Heart left ventricle (tissue), 16 donors: ENCODE measurements at regions not wholly inside any gene's neighbourhood (a gene's known extent, or its start where the extent isn't known, plus 50 kb on each side); places are given as distances from the start of the nearest gene placed in this dataset.

Source experiments
- ATAC-seq, 4 donors: fragments of 200-7000 bp; cut with Tn5 transposase; one replicate each; pipeline ENCODE4 v1.9.1; 2020 to 2022; ENCODE audit warnings: moderate library complexity in 4 of 4, mild to moderate bottlenecking in 3 of 4, moderate number of reproducible peaks in 1 of 4
- DNase-seq, 5 donors: peaks; one replicate each; pipeline ENCODE4 v3.0.0-alpha.2; 2020
- H3K27ac ChIP-seq, 12 donors: fragments of 200-600 bp; sonication (generic) in 4 of 12; one replicate each; pipeline versions ENCODE4 v1.5.0 to v1.8.0; 2016 to 2022; ENCODE audit warnings: mild to moderate bottlenecking in 2 of 12
- H3K27me3 ChIP-seq, 9 donors: fragments of 200-600 bp; sonication (generic) in 2 of 9; one replicate each; pipeline versions ENCODE4 v1.5.1 to v1.8.0; 2016 to 2022; ENCODE audit warnings: mild to moderate bottlenecking in 3 of 9
- H3K36me3 ChIP-seq, 9 donors: fragments of 200-600 bp; sonication (generic) in 2 of 9; one replicate each; pipeline versions ENCODE4 v1.5.0 to v1.8.0; 2018 to 2022; ENCODE audit warnings: mild to moderate bottlenecking in 2 of 9
- H3K4me1 ChIP-seq, 12 donors: fragments of 200-600 bp; sonication (generic) in 4 of 12; one replicate each; pipeline versions ENCODE4 v1.5.0 to v1.8.0; 2016 to 2022; ENCODE audit warnings: mild to moderate bottlenecking in 3 of 12
- H3K4me3 ChIP-seq, 12 donors: fragments of 200-600 bp; sonication (generic) in 4 of 12; one replicate each; pipeline versions ENCODE4 v1.5.0 to v1.8.0; 2017 to 2022; ENCODE audit warnings: mild to moderate bottlenecking in 9 of 12, moderate library complexity in 4 of 12
- H3K9me3 ChIP-seq, 12 donors: fragments of 200-600 bp; sonication (generic) in 4 of 12; one replicate each; pipeline versions ENCODE4 v1.5.0 to v1.8.0; 2016 to 2022; ENCODE audit warnings: mild to moderate bottlenecking in 1 of 12
- POLR2A ChIP-seq, 2 donors: fragments of 450-650 bp; IDR thresholded peaks; one replicate each; pipeline ENCODE4 v1.6.1; 2017; ENCODE audit warnings: antibody characterized with exemption in 2 of 2, mild to moderate bottlenecking in 2 of 2, moderate library complexity in 2 of 2
- WGBS, 4 donors: extraction: QIAGEN DNeasy Blood & Tissue Kit in 2 of 4; methylation state at CpG; one replicate each; pipeline versions ENCODE4 v1.1.5 to v1.1.7; 2013 to 2018; 5-methylcytosine and 5-hydroxymethylcytosine counted together
- intact Hi-C, 10 donors: fragments of 100-400 bp; cut with DNase I; formaldehyde crosslinking; loops; one replicate each; pipeline versions ENCODE4 v1.11.1 to v1.14.2; 2022
- TF ChIP-seq, protein P1 (sequence below), 12 donors: fragments of 200-600 bp; sonication (generic) in 4 of 12; IDR thresholded peaks; one replicate each; pipeline versions ENCODE4 v1.5.0 to v1.8.0; 2018 to 2022; ENCODE audit warnings: antibody characterized with exemption in 12 of 12, mild to moderate bottlenecking in 5 of 12
- donor health status: ischemic (EF 13 %, LVEDD 7.1; RV severe dilation, severe dysfunction).
- donor health status: healthy with polysubstance abuse.
- donor health status: DM: no; HTN: yes; CAD: no.
- donor health status: DM: no; HTN: no; CAD: no.
- donor health status: ischemic (EF 25% LVEDD 6.9; RV normal size, moderate dysfunction).
- donor health status: ischemic (EF 25% LVEDD 5.7; RV mildly dilated, moderate dysfunction).
- donor health status: healthy.
- donor health status: DM: yes; HTN: yes; CAD: no.
- donor health status: ischemic (EF 35%, LVEDD 5.7; RV mildly dilated, moderate dysfunction).
- donor health status: nonischemic (EF 11% LVEDD 7.7; RV severe dilation, severe dysfunction).
- donor health status: DM: yes; HTN: yes; CAD: no.
- donor health status: PGD.
- donor health status: ischemic (EF 29% LVEDD 5.4; RV normal size, mild dysfunction).
- donor health status: nonischemic (EF 23%, LVEDD 6.1; RV moderate dilation, normal function).

DNA sequence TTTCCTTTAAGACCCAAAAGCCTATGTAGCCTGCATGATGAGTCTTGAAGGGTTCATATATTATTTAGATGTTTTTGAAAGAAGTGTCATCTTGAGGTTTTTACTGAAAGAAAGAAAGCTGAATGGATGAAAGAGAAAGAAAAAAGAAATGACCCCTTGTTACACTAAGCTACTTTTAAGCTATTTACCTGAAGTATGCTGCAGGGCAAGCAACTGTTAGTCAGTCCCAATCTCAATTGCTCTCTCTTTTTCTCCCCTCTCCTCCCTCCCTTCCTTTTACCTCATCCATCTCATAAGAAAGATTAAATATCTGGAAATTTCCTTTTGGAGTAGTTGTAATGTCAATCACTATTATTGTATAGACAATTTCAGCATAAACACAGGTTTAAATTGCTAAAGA lies 512.4 kb downstream of the TMTC2 start:
- TF ChIP-seq, protein P1, sequence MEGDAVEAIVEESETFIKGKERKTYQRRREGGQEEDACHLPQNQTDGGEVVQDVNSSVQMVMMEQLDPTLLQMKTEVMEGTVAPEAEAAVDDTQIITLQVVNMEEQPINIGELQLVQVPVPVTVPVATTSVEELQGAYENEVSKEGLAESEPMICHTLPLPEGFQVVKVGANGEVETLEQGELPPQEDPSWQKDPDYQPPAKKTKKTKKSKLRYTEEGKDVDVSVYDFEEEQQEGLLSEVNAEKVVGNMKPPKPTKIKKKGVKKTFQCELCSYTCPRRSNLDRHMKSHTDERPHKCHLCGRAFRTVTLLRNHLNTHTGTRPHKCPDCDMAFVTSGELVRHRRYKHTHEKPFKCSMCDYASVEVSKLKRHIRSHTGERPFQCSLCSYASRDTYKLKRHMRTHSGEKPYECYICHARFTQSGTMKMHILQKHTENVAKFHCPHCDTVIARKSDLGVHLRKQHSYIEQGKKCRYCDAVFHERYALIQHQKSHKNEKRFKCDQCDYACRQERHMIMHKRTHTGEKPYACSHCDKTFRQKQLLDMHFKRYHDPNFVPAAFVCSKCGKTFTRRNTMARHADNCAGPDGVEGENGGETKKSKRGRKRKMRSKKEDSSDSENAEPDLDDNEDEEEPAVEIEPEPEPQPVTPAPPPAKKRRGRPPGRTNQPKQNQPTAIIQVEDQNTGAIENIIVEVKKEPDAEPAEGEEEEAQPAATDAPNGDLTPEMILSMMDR (IDR thresholded peaks at IDR 0.05): no peak
- no peak for TF ChIP-seq POLR2A (IDR thresholded peaks at IDR 0.05)

GRCh38 chr12:83198291-83199015 lies 511.7 kb downstream of the TMTC2 start:
- Histone ChIP-seq H3K27me3 (no peaks in the 10 kb centered on the region), H3K36me3 (no peaks in the 10 kb centered on the region), H3K4me3 (no peak overlapping the region), H3K9me3 (no peaks in the 10 kb centered on the region), H3K27ac (no peak overlapping the region), H3K4me1 (no peaks in the 10 kb centered on the region)
- DNase-seq (no peak), ATAC-seq (no peak)
- intact Hi-C loops: no loop called here
- WGBS, 4 donors: 35 to 58% (median 43%) methylated on average over 3 of the region's 3 CpGs
- TF ChIP-seq, protein P1 (IDR thresholded peaks at IDR 0.05): no peak
- TF ChIP-seq POLR2A (IDR thresholded peaks at IDR 0.05): no peak

More for the DNA sequence above, 512.4 kb downstream of the TMTC2 start:
- DNase-seq (no peak), ATAC-seq (no peak)
- intact Hi-C loops: no loop called here
- Histone ChIP-seq H3K27ac (no peak overlapping the region), H3K9me3 (no peaks in the 10 kb centered on the region), H3K4me3 (no peak overlapping the region), H3K4me1 (no peaks in the 10 kb centered on the region), H3K36me3 (no peaks in the 10 kb centered on the region), H3K27me3 (no peaks in the 10 kb centered on the region)

DNA sequence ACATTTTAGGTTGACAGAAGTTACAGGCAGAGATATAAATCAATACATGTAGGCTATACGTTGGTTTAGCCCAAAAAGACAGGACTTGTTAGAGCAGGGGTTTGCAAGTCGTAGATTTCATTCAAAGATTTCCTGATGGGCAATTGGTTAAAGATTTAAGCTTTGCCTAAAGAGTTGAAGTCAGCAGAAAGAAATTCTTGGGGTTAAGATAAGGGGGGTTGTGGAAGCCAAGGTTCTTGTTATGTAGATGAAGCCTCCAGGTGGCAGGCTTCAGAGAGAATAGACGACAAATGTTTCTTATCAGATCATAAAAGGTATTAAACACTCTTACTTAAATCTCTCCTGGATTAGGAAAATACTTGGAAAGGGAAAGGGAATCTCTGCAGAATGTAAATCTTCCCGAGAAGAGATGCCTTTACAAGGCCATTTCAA lies 510.8 kb downstream of the TMTC2 start:
- H3K27me3 ChIP-seq: no peaks in the 10 kb centered on the region
- no peak for ATAC-seq
- TF ChIP-seq, protein P1 (IDR thresholded peaks at IDR 0.05): no peak
- TF ChIP-seq POLR2A (IDR thresholded peaks at IDR 0.05): no peak

DNA sequence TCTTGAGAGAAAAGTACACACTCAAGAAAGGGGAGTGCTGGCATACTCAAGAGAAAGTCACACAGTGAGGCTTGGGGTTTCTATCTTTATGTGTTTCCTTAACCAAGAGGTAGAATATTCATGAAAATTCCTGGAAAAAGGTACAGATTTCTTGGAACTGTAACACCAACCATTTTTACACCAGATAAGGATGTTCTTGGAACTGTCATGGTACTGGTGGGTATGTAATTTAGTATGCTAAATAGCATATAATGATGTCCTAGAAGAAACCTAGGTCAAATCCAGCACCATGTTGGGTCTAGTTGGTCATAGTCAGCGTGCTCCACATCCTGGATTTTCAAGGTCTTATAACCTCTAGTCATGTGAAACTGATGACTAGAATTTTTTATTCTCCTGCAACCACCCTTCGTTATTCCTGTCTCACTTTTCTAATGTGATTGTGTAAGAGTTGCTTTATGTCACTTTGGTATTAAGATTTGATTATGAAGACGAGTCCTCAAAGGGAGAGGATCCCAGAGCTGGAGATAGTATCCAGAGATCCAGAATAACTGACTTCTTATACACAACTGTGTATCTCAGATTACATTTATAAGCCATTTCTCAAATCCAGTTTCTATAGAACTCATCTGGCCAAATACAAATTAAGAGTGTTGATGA lies 510.1 kb downstream of the TMTC2 start:
- Histone ChIP-seq H3K27me3 (no peaks in the 10 kb centered on the region), H3K4me3 (no peak overlapping the region), H3K36me3 (no peaks in the 10 kb centered on the region), H3K4me1 (no peaks in the 10 kb centered on the region), H3K27ac (no peak overlapping the region), H3K9me3 (peaks cover 0 to 10% (median 0%) of the 10 kb centered on the region in 12 donors)
- WGBS, 4 donors: 90 to 96% (median 92%) methylated on average over 3 of the region's 3 CpGs
- no peak for DNase-seq
- no peak for TF ChIP-seq POLR2A (IDR thresholded peaks at IDR 0.05)
- TF ChIP-seq, protein P1 (IDR thresholded peaks at IDR 0.05): no peak
- intact Hi-C loops: no loop called here
- ATAC-seq: no peak

More for the DNA sequence above, 510.8 kb downstream of the TMTC2 start:
- no peak overlapping the region for H3K4me3 ChIP-seq
- 65 to 73% (median 68%) methylated on average over 4 of the region's 4 CpGs for WGBS, 4 donors
- no peaks in the 10 kb centered on the region for H3K36me3 ChIP-seq
- DNase-seq: no peak
- no peak overlapping the region for H3K27ac ChIP-seq
- intact Hi-C loops: no loop called here
- H3K9me3 ChIP-seq: peaks cover 0 to 4% (median 0%) of the 10 kb centered on the region in 12 donors
- H3K4me1 ChIP-seq: no peaks in the 10 kb centered on the region
